Breast epithelium (tissue), 3 donors: ENCODE measurements at regions not wholly inside any gene's neighbourhood (a gene's known extent, or its start where the extent isn't known, plus 50 kb on each side); places are given as distances from the start of the nearest gene placed in this dataset.

Experiments
- CTCF ChIP-seq, 3 donors: fragments of 450-650 bp; IDR thresholded peaks; one replicate each; pipeline ENCODE4 v1.5.1; 2016 to 2017; ENCODE audit warnings: antibody characterized with exemption in 3 of 3, mild to moderate bottlenecking in 3 of 3, moderate library complexity in 3 of 3
- POLR2A ChIP-seq: fragments of 450-650 bp; IDR thresholded peaks from one replicate; pipeline ENCODE4 v1.6.1; 2016; ENCODE audit warnings: antibody characterized with exemption, mild to moderate bottlenecking, moderate library complexity
- POLR2AphosphoS5 ChIP-seq, 3 donors: sonication (generic); formaldehyde crosslinking; IDR thresholded peaks; one replicate each; pipeline ENCODE4 v1.6.1; 2017; ENCODE audit warnings: antibody characterized with exemption in 3 of 3

- no peak for TF ChIP-seq CTCF (IDR thresholded peaks at IDR 0.05)
- TF ChIP-seq POLR2A = no peak
- no peak for TF ChIP-seq POLR2AphosphoS5 (IDR thresholded peaks at IDR 0.05)
These were observed 123.2 kb upstream of the TWIST2 start for GRCh38 chr2:238724728-238725127.
